ENCODE measurements at regions not wholly inside any gene's neighbourhood (a gene's known extent, or its start where the extent isn't known, plus 50 kb on each side); places are given as distances from the start of the nearest gene placed in this dataset.
A peak's percentile ranks its signal among the peaks of the same experiment; 100 is the strongest.
"Not testable (repeated sequence)": the region's sequence is repeated elsewhere in the genome, so short reads cannot be mapped to it uniquely, and the experiment has no call there.

DNA sequence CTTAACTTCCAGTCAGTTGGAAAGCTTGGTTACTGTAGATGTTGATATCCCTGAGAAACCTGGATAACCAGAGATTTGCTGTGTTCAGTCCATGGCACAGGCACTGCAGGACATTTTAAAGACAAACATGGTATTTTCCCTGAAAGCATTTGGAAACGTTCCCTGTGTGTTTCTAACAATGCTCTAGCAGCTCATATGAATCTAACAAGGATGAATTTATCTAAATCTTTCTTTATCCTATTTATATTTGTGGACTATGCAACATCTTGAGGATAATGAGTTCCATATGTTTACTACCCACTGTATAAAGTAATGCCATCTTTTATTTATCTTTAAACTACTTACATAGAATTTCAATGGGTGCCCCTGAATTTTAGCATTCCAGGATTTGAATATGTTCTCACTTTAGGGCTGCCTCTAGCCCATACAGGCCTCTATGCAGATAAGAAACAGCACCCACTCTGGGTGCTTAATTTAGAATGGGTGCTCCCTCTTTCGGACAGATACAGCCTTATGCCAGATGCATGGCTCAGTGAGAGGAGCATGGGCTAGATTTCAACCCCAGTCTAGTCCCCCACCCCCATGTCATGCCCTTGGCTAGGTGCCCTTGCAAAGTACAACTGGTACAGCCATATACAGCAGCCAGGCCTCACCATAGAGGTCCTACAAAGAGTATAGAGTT, 50.6 kb upstream of the NEMP2 start:
- no peaks in the 10 kb centered on the region for H3K27me3 ChIP-seq (replicated peaks)
- in situ Hi-C loops (cut with HindIII; ENCODE audit: low pct_ligation_motif_present, low sequenced_read_pairs): no loop called here
- no peak for DNase-seq
- H3K4me3 ChIP-seq (ENCODE audit: low read depth, low read length): no peak overlapping the region
- no peak overlapping the region for H3K27ac ChIP-seq
- TF ChIP-seq, protein P1, sequence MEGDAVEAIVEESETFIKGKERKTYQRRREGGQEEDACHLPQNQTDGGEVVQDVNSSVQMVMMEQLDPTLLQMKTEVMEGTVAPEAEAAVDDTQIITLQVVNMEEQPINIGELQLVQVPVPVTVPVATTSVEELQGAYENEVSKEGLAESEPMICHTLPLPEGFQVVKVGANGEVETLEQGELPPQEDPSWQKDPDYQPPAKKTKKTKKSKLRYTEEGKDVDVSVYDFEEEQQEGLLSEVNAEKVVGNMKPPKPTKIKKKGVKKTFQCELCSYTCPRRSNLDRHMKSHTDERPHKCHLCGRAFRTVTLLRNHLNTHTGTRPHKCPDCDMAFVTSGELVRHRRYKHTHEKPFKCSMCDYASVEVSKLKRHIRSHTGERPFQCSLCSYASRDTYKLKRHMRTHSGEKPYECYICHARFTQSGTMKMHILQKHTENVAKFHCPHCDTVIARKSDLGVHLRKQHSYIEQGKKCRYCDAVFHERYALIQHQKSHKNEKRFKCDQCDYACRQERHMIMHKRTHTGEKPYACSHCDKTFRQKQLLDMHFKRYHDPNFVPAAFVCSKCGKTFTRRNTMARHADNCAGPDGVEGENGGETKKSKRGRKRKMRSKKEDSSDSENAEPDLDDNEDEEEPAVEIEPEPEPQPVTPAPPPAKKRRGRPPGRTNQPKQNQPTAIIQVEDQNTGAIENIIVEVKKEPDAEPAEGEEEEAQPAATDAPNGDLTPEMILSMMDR (IDR thresholded peaks at IDR 0.05; ENCODE audit: low read depth, low read length, missing control alignments): no peak
- no peaks in the 10 kb centered on the region for H3K36me3 ChIP-seq (replicated peaks)

DNA sequence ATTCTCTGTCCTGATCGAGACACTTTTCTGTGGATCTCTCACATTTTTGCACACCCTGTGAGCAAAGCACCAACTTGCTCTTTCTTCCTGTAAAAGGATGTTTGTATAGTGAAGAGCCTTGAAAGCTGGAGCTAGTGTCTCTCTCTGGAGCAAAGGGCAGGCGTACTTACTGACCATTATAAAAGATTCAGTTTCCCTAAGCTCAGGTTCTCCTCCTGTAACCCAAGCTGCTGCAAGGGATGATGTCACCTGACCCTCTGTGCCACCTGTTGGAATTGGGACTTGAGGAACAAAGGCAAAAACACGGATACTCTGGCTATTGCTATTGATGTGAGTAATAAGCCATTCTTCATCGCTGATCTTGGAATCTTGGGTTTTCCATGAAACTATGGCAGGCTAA, 52.6 kb upstream of the NEMP2 start:
- TF ChIP-seq, protein P1 (IDR thresholded peaks at IDR 0.05; ENCODE audit: low read depth, low read length, missing control alignments): no peak
- Histone ChIP-seq H3K36me3 (replicated peaks) (no peaks in the 10 kb centered on the region), H3K27ac (no peak overlapping the region), H3K4me3 (ENCODE audit: low read depth, low read length) (no peak overlapping the region), H3K27me3 (replicated peaks) (no peaks in the 10 kb centered on the region)
- in situ Hi-C loops (cut with HindIII; ENCODE audit: low pct_ligation_motif_present, low sequenced_read_pairs): no loop called here
- DNase-seq: no peak

DNA sequence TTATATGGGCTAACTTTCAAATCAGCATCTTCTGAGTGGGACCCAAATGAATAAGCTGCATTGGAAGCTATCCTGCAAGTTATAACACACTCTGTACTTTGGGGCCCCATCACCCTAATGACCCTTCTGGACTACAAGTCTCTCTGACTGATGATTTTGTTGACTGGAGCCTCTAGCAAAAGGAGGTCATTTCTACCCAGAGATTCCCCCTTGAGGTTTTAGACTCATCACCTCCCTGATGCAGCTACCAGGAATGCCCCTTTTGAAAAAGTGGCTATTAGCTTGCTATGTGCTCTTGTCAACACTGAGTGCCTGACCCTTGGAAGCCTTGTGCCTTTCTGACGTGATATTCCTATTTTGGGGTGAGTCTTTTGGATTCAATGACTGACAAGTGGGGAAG, 54.5 kb upstream of the NEMP2 start:
- in situ Hi-C loops (cut with HindIII; ENCODE audit: low pct_ligation_motif_present, low sequenced_read_pairs): no loop called here
- TF ChIP-seq, protein P1 (IDR thresholded peaks at IDR 0.05; ENCODE audit: low read depth, low read length, missing control alignments): no peak

DNA sequence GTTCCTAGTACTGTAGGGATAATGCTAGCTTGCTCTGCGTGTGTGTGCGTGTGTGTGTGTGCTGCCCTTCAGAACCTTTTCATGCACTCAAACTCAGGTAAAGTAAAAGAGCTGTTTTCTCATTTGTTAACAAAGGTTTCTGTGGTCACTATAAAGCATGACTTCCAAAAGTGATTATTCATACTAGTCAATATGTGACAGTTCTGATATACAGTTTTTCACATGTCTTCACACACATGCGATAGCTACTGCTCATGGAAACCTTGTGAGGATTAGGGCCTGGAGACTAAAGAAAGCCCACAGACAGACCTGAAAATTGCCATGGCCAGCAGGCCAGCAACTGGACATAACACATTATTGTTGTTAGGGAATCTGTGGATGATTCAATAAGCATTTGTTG, 56.9 kb upstream of the NEMP2 start:
- in situ Hi-C loops (cut with HindIII; ENCODE audit: low pct_ligation_motif_present, low sequenced_read_pairs): no loop called here
- TF ChIP-seq, protein P1 (IDR thresholded peaks at IDR 0.05; ENCODE audit: low read depth, low read length, missing control alignments): no peak

More for the DNA sequence above, 54.5 kb upstream of the NEMP2 start:
- H3K27me3 ChIP-seq (replicated peaks): no peaks in the 10 kb centered on the region
- no peaks in the 10 kb centered on the region for H3K36me3 ChIP-seq (replicated peaks)
- H3K4me3 ChIP-seq (ENCODE audit: low read depth, low read length): no peak overlapping the region
- H3K27ac ChIP-seq: no peak overlapping the region
- no peak for DNase-seq

DNA sequence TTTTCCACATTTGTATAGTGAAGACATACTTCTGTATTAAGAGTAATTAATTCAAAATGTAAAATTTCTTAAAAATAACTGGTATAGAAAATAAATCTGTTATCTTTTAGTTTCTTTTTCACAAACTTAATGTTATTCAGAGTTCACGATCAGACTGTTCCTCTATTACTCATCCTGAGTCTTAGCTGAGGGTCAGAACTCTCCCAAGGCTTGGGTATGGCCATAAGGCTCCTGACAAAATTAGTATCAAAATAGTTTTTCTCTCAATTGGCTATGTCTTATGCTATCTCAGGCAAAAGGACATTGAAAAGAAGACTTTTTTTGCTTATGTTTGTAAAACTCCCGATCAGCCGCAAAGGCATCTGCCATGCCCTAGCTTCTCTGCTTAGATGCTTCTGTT, 56.1 kb upstream of the NAB1 start:
- in situ Hi-C loops (cut with HindIII; ENCODE audit: low pct_ligation_motif_present, low sequenced_read_pairs): no loop called here
- Histone ChIP-seq H3K36me3 (replicated peaks) (no peaks in the 10 kb centered on the region), H3K4me3 (ENCODE audit: low read depth, low read length) (no peak overlapping the region), H3K27ac (peak overlapping the region; percentile 84), H3K27me3 (replicated peaks) (no peaks in the 10 kb centered on the region)
- peak; percentile 55 for DNase-seq
- TF ChIP-seq, protein P1 (IDR thresholded peaks at IDR 0.05; ENCODE audit: low read depth, low read length, missing control alignments): no peak

More for the DNA sequence above, 56.9 kb upstream of the NEMP2 start:
- Histone ChIP-seq H3K27ac (no peak overlapping the region), H3K36me3 (replicated peaks) (no peaks in the 10 kb centered on the region), H3K27me3 (replicated peaks) (no peaks in the 10 kb centered on the region), H3K4me3 (ENCODE audit: low read depth, low read length) (no peak overlapping the region)
- no peak for DNase-seq

- H3K27me3 ChIP-seq (replicated peaks); H3K36me3 ChIP-seq (replicated peaks); in situ Hi-C loops (cut with HindIII; ENCODE audit: low pct_ligation_motif_present, low sequenced_read_pairs); H3K27ac ChIP-seq; DNase-seq; H3K4me3 ChIP-seq (ENCODE audit: low read depth, low read length): not testable (repeated sequence)
These were observed 53.0 kb upstream of the NAB1 start for GRCh38 chr2:190595879-190596278.

Measured in brain microvascular endothelial cell (primary cell).